HCT116 (cell line): ENCODE measurements at regions not wholly inside any gene's neighbourhood (a gene's known extent, or its start where the extent isn't known, plus 50 kb on each side); places are given as distances from the start of the nearest gene placed in this dataset.

ENCODE experiments used
- ATAC-seq: fragments of 200-7000 bp; cut with Tn5 transposase; 2 replicates; pipeline ENCODE4 v1.9.1; 2020; ENCODE audit warnings: mild to moderate bottlenecking, moderate library complexity
- BruUV-seq: library from RNA; stranded (reverse); fragments of 400-500 nt; replicated peaks from 2 replicates; lab custom pipeline; 2021; lab: Mats Ljungman, UMichigan
- CTCF ChIA-PET: fragments of 300-600 bp; sonication (Branson Sonifier 250); formaldehyde crosslinking; loops from one replicate; lab custom pipeline; 2021; ENCODE audit warnings: antibody characterized with exemption; lab: Charles Lee
- POLR2A ChIA-PET: fragments of 300-600, 350-600 bp; sonication (Branson Sonifier 250); formaldehyde crosslinking; loops from one replicate; lab custom pipeline; 2021; ENCODE audit warnings: antibody characterized with exemption; lab: Charles Lee
- RAD21 ChIA-PET, 2 experiments: fragments of 300-600 bp; sonication (Branson Sonifier 250); formaldehyde crosslinking; loops; one replicate each; lab custom pipeline; 2023; ENCODE audit warnings: low total read pairs in 2 of 2; ENCODE audit not compliant: uncharacterized antibody in 2 of 2, unreplicated experiment in 2 of 2, low non-redundant PET in 1 of 2; lab: Charles Lee
- DNase-seq: peaks from one replicate; pipeline ENCODE4 v3.0.0-alpha.2; 2010; ENCODE audit warnings: low read depth, low spot score
- H2AFZ ChIP-seq: fragments of 200-600 bp; shearing (Covaris generic), sonication (generic); 2 replicates; pipeline ENCODE4 v1.6.1; 2017; ENCODE audit warnings: low read depth, mixed run types, mixed read lengths, antibody characterized with exemption, low read length; ENCODE audit not compliant: poor library complexity, severe bottlenecking
- H3K27ac ChIP-seq: 2 replicates; pipeline ENCODE4 v1.5.1; 2012; ENCODE audit warnings: low read depth, low read length
- H3K27me3 ChIP-seq: fragments of 200-600 bp; sonication (generic); 2 replicates; pipeline ENCODE4 v1.6.1; 2016; ENCODE audit warnings: mixed run types, low read length, mixed read lengths; ENCODE audit not compliant: insufficient read depth
- H3K36me3 ChIP-seq, 2 experiments: fragments of 200-500 bp in 1 of 2; fragments of 200-600 bp in 1 of 2; sonication (Bioruptor generic) in 1 of 2; sonication (generic) in 1 of 2; 2 replicates each; pipeline versions ENCODE4 v1.5.1 to v1.6.1; 2014 to 2016; ENCODE audit warnings: low read length in 2 of 2, inconsistent platforms in 1 of 2, mixed read lengths in 1 of 2, mixed run types in 1 of 2; ENCODE audit not compliant: insufficient read depth in 2 of 2, control insufficient read depth in 1 of 2
- H3K4me1 ChIP-seq, 2 experiments: fragments of 200-600 bp in 1 of 2; sonication (generic) in 1 of 2; 2 replicates each; pipeline versions ENCODE4 v1.5.1 to v1.6.1; 2012 to 2017; ENCODE audit warnings: low read length in 2 of 2, inconsistent platforms in 1 of 2, mild to moderate bottlenecking in 1 of 2, mixed read lengths in 1 of 2, mixed run types in 1 of 2, moderate library complexity in 1 of 2; ENCODE audit not compliant: insufficient read depth in 2 of 2, control insufficient read depth in 1 of 2
- H3K4me2 ChIP-seq: fragments of 200-600 bp; sonication (generic); 2 replicates; pipeline ENCODE4 v1.6.1; 2017; ENCODE audit warnings: mixed run types, low read length, mixed read lengths
- H3K4me3 ChIP-seq, 2 experiments: fragments of 200-600 bp in 1 of 2; sonication (generic) in 1 of 2; replicated peaks in 1 of 2; 2 replicates each; pipeline ENCODE4 v1.5.1; 2011 to 2016; ENCODE audit warnings: low read length in 2 of 2, control low read depth in 1 of 2, low read depth in 1 of 2, mild to moderate bottlenecking in 1 of 2, mixed read lengths in 1 of 2, mixed run types in 1 of 2
- H3K79me2 ChIP-seq: fragments of 200-600 bp; sonication (generic); 2 replicates; pipeline ENCODE4 v1.6.1; 2017; ENCODE audit warnings: mild to moderate bottlenecking, mixed run types, low read length, moderate library complexity, mixed read lengths; ENCODE audit not compliant: insufficient read depth
- H3K9ac ChIP-seq: fragments of 200-600 bp; sonication (generic); 2 replicates; pipeline ENCODE4 v1.6.1; 2016; ENCODE audit warnings: low read length, mixed read lengths
- H3K9me2 ChIP-seq: fragments of 200-600 bp; sonication (generic), shearing (Covaris generic); 2 replicates; pipeline ENCODE4 v1.6.1; 2017; ENCODE audit warnings: mixed run types, mild to moderate bottlenecking, moderate library complexity; ENCODE audit not compliant: insufficient read depth
- H3K9me3 ChIP-seq, 2 experiments: fragments of 200-500 bp in 1 of 2; fragments of 200-600 bp in 1 of 2; sonication (Bioruptor generic) in 1 of 2; sonication (generic) in 1 of 2; 2 replicates each; pipeline ENCODE4 v1.6.1; 2014 to 2017; ENCODE audit warnings: low read length in 2 of 2, mixed read lengths in 2 of 2, inconsistent platforms in 1 of 2, low read depth in 1 of 2, mild to moderate bottlenecking in 1 of 2, mixed run types in 1 of 2, moderate library complexity in 1 of 2; ENCODE audit not compliant: control insufficient read depth in 1 of 2, insufficient read depth in 1 of 2
- H4K20me1 ChIP-seq: fragments of 200-600 bp; sonication (generic), shearing (Covaris generic); 2 replicates; pipeline ENCODE4 v1.6.1; 2017; ENCODE audit warnings: mixed run types, mild to moderate bottlenecking, moderate library complexity; ENCODE audit not compliant: insufficient read depth
- CTCF ChIP-seq, 3 experiments: fragments of 200-600 bp in 1 of 3; sonication (generic) in 1 of 3; IDR thresholded peaks in 2 of 3; conservative IDR thresholded peaks in 1 of 3; 2 replicates each; pipeline ENCODE4 v1.5.1; 2012 to 2017; ENCODE audit warnings: low read depth in 2 of 3, low read length in 2 of 3, antibody characterized with exemption in 1 of 3, borderline replicate concordance in 1 of 3, control low read depth in 1 of 3, mild to moderate bottlenecking in 1 of 3, mixed read lengths in 1 of 3, mixed run types in 1 of 3, moderate library complexity in 1 of 3; ENCODE audit not compliant: insufficient read depth in 1 of 3
- EZH2phosphoT487 ChIP-seq: fragments of 200-600 bp; IDR thresholded peaks from 2 replicates; pipeline ENCODE4 v1.6.1; 2018; ENCODE audit warnings: antibody characterized with exemption, borderline replicate concordance
- FOSL1 ChIP-seq: IDR thresholded peaks from 2 replicates; pipeline ENCODE4 v1.6.1; 2012; ENCODE audit warnings: low read depth
- JUND ChIP-seq: IDR thresholded peaks from 2 replicates; pipeline ENCODE4 v1.6.1; 2012
- TCF7L2 ChIP-seq: IDR thresholded peaks from 2 replicates; pipeline ENCODE4 v1.7.0; 2011; ENCODE audit warnings: borderline replicate concordance, inconsistent platforms; ENCODE audit not compliant: insufficient read depth, insufficient read length; ENCODE audit errors: extremely low read depth
- ZNF274 ChIP-seq: fragments of 200-500 bp; sonication (Bioruptor generic); IDR thresholded peaks from 2 replicates; pipeline ENCODE4 v1.6.1; 2014; ENCODE audit warnings: mild to moderate bottlenecking, low read depth, low read length, inconsistent platforms
- intact Hi-C: fragments of 100-400 bp; cut with micrococcal nuclease; formaldehyde crosslinking; loops from 2 replicates; pipeline ENCODE4 v1.10.0; 2022
- TF ChIP-seq, protein P1 (sequence below): IDR thresholded peaks from 2 replicates; pipeline ENCODE4 v1.6.1; 2012

DNA sequence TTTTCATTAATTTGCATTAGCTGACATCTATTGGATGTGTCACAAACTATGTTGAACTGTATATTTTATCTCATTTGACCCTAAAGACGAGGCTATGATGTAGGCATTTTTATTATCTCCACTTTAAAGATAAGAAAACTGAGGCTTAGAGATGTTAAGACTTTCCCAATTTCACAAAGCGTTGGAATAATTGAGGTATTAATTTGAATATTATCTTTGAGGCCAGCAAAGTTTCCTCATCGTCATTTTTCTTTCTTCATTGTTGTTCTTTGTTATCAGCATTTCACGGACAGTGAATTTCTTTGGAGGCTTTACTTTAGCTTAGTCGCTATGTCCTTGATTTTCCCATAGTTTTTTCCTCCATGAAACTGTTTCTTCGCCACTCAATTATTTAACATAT, 227.5 kb upstream of the MYOCD start (continued):
- TF ChIP-seq CTCF (IDR thresholded peaks at IDR 0.05 in 2 of 3, conservative IDR thresholded peaks at IDR 0.05 in 1 of 3; ENCODE audit: borderline replicate concordance in 1 of 3, insufficient read depth in 1 of 3, low read depth in 2 of 3, low read length in 2 of 3) (no peak), FOSL1 (no peak), ZNF274 (no peak), JUND (no peak)

GRCh38 chr17:12438813-12439586, 226.7 kb upstream of the MYOCD start:
- Histone ChIP-seq H3K27ac (no peak overlapping the region), H3K79me2 (no peaks in the 10 kb centered on the region), H2AFZ (no peak overlapping the region), H3K4me1 (no peaks in the 10 kb centered on the region), H3K27me3 (peaks cover 4% of the 10 kb centered on the region; the same call in 1 of the 2 replicates), H3K36me3 (no peaks in the 10 kb centered on the region), H3K4me3 (no peak overlapping the region), H3K9ac (no peak overlapping the region), H3K4me2 (no peak overlapping the region), H4K20me1 (no peaks in the 10 kb centered on the region), H3K9me2 (no peaks in the 10 kb centered on the region), H3K9me3 (no peaks in the 10 kb centered on the region)
- BruUV-seq: no TSS peak
- ChIA-PET CTCF (no interaction called here), POLR2A (no interaction called here), RAD21 (no interaction called here)
- DNase-seq (no peak), ATAC-seq (no peak)
- TF ChIP-seq EZH2phosphoT487 (no peak), TCF7L2 (no peak)
- TF ChIP-seq, protein P1, sequence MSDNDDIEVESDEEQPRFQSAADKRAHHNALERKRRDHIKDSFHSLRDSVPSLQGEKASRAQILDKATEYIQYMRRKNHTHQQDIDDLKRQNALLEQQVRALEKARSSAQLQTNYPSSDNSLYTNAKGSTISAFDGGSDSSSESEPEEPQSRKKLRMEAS: no peak
- intact Hi-C loops: no loop called here
